ENCODE measurements at regions not wholly inside any gene's neighbourhood (a gene's known extent, or its start where the extent isn't known, plus 50 kb on each side); places are given as distances from the start of the nearest gene placed in this dataset.
A peak's percentile ranks its signal among the peaks of the same experiment; 100 is the strongest.

DNA sequence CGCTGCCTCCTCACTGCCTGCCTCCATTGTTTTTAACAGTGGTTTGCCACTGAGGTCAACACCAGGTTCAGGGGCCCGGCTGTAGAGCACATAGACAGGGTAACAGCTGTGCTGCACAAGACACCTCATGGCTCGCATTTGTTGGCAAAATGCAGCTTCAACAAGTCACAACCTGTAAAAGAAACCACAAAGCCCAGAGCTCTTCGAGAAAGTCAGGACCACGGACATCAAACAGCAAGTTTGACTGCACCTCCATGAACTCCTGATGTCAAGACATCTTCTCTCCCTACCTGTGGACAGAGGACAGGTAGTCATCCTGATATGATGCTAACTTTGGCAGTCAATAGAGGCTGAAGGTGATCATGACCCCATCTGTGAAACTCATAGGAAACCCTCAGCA is 142.4 kb upstream of the SOX9 start:
- intact Hi-C loops (cut with DNase I): no loop called here
- DNase-seq: no peak

DNA sequence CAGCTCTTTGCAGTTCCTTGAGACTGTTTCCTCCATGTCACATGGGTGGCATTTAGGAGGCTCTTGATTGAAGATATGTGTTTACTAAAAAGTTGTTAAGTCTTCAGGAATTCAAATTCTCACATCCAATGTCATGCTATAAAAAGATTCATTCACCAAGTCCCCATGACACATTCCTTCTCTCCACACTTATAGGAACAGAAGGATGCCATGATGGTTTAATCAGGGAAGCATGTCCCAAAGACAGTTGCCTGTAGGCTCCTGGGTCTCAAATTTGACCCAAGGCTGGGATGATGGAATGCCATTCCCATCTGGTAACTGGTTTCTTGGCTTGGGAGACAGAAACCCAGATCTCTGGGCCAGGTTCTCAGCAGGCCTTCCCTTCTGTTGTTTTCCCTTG is 140.6 kb upstream of the SOX9 start:
- intact Hi-C loops (cut with DNase I): no loop called here
- no peak for DNase-seq

DNA sequence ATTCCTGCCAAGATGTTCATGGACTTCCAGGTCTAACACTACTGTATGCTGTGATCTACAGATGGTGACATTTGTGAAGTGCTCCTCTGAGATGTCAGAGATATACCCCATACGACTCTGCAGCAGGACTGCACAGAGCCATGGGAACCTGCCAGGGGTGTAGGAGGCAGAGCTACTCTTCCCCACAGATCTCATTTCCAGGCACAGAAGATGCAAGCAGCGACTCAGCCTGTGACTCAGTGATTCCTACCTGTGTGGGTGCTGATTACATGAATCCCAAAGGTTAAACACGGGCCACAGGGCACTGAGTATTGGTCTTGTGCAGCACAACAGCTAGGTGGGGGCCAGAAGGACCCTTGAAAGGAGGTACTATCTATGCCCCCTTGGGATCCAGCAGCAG is 137.0 kb upstream of the SOX9 start:
- peak in 36 of 42 donors; percentile 16 to 84 (median 48) for DNase-seq
- intact Hi-C loops (cut with DNase I): no loop called here

DNA sequence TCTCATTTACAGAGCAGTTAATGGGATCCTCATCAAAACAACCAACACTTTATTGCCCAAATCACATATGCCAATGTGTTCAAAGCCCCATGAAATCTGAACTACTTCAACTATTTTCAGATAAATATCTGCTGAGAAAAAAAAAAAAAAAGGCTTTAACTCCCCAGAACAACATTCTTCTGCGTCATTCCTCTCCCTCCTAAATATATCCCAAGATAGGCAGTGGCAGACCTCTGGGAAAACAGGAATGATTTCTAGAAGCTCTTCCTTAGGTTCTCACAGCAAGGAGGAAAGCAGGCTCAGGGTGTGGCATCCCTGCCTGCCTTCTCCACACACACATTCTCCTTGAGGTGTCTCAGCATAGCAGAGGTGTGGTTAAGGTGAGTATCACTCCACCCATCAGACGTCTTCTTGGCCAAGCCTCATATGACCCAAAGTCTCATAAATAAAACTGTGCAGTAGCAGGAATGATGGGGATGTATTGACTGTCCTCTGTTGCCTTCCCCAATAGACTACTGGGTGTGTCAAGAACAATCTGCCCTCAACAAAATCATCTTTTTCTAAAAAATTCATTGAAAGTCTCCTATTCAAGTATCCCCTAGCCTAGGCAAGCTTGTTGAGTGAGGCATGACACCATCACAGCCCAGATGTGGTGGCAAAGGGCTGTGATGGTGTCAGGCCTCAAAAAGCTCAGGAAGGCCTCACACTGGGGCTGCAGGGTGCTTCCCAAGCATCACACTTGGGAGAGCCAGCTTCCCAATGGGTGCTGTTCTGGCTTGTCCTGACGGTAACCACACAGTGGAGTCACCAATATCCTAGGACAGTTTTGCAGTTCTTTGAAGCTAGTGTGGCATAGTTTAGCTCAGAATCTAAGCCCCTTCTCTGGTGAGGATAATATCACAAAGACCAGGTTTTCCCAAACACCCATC is 135.4 kb upstream of the SOX9 start:
- intact Hi-C loops (cut with DNase I): no loop called here
- no peak for DNase-seq

DNA sequence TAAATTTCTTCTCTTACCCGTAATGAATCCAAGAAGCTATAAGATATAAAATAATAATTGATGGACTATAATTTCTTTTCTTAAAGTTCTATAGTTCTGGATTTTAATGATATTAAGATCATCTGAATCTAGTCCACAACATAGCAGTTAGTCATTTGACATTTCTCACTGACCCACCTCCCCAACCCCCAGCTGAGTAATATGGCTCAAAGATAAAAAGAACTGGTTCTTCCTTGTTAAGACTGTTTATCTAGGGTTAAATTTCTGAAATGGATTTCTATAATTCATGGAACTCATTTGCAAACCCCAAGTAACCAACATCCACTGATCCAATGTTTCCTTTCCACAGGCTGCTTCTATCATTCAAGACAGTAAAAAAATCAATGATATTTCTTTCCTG is 133.9 kb upstream of the SOX9 start:
- DNase-seq: no peak
- intact Hi-C loops (cut with DNase I): no loop called here

DNA sequence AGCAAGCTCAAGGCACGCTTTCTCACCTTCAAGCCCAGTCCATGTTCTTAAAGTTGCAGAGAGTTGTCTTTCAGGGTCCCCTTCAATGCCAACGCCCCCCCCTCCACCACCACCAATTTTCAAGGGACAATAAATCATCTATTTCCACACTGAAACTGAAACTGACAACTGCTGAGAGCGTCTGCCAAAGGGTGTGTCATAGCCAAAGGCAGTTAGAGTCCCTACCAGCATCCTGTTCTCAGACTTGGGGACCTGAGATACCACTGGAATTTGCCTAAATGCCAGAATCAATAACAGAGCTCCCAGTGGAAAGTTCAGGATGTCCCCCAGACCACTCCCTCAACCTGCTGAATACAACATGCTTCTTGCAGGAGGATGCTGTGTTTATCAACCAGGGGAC is 133.2 kb upstream of the SOX9 start:
- DNase-seq: no peak
- intact Hi-C loops (cut with DNase I): no loop called here

DNA sequence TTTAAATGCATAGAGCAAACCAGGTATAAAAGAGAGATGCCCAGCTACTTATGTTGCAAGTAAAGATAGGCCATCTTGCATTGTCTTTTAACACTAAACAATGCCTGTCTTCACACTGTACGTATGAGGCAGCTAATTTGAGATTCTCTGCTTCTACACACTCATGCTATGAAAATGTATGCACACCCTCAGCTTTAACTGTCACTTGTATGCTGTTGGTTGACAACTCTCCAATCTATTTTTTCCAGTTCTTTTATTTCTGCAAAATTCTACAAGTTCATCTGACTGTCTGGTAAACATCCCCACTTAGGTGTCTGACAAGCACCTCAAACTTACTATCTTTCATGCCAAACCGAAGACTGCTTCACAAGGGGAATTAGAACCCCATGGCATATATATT is 131.7 kb upstream of the SOX9 start:
- intact Hi-C loops (cut with DNase I): no loop called here
- DNase-seq: peak in 3 of 42 donors; percentile 11 to 29 (median 23)

DNA sequence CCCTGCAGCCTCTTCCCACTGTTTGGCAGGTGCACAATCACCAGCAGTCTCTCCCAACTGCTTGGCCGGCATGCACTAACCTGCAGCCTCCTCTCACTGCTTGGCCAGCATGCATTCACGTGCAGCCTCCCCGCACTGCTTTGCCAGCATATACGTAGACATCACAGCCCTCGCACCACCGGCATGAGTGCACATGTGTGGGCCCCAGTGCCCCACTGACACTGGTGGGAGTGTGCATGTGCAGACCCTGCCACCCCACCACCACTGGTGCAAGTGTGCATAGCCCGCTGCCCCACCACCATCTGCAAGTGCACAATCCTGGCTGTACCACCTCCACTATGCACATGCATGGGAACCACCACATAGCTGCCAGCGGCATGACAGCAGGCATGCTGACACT is 127.5 kb upstream of the SOX9 start:
- DNase-seq: no peak
- intact Hi-C loops (cut with DNase I): no loop called here

DNA sequence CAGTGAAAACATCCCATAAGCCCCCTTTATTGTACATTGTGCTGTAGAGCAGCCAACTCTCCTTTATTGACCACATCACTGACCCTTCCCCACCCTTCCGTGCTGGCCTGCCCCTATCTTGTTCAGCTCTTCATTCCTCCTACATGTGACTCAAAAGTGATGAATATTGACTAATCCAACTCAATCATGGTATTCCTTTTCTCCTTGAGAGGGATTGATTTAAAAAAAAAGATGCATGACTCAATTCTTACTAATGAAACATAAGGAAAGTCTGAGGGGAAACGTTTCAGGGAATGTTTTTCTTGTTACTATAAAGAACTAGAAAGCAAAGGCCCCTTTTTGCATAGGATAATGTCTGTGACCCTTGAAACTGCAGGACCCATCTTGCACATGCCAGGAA is 125.2 kb upstream of the SOX9 start:
- intact Hi-C loops (cut with DNase I): no loop called here
- no peak for DNase-seq

DNA sequence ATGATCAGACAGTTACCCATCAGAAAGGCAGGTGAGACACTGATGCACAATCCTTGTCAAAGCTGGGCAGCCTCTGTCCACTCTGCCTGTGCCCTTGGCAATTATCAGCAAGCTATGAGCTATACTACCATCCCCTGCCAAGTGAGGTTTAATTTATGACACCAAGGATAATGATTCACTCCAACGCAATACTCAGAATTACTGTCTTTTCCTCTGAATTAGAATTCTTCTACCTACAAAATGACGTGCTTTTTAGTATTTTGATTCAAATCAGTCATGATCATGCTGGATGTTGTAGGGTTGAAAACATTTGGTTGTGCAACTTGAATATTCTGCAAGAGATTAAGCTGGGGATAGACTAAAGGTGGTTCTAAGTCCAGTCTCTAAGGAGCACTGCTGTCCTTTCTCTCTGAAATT is 116.8 kb upstream of the SOX9 start:
- DNase-seq: peak in 1 of 42 donors; percentile 38
- intact Hi-C loops (cut with DNase I): no loop called here

DNA sequence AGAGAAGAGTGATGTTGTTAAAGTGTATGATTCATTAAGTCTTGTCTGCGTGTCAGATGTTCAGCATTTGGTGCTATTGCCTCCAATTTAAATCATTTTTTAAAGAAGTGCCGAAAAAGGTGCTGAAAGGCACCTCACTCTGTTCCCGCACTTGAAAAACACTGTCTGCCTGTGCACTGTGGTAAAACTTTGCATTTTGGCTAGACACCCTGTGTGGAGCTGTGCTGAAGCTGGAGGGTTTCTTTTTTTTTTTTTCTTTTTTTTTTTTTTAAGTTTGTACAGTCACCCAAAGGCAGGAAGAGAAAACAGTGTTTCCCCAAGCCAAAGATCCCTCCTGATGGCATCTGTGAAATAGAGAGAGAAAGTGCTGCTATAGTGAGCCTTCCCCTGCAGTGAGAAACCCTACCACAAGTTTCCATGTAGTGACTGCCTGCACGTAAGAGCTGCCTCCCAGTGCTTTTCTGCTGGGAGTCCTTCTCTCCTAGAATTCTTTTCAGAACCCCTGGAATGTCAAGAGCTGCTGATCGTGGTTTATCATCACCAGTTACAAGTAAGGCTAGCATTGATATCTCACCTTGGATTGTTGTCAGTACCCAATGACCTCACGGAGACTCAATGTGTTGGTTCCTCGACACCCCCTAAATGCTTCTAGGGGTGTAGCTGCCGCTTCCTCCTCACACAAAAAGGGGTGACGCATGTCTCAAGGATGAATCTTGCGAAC is 116.0 kb upstream of the SOX9 start:
- peak in 2 of 42 donors; percentile 18 for DNase-seq
- intact Hi-C loops (cut with DNase I): no loop called here

DNA sequence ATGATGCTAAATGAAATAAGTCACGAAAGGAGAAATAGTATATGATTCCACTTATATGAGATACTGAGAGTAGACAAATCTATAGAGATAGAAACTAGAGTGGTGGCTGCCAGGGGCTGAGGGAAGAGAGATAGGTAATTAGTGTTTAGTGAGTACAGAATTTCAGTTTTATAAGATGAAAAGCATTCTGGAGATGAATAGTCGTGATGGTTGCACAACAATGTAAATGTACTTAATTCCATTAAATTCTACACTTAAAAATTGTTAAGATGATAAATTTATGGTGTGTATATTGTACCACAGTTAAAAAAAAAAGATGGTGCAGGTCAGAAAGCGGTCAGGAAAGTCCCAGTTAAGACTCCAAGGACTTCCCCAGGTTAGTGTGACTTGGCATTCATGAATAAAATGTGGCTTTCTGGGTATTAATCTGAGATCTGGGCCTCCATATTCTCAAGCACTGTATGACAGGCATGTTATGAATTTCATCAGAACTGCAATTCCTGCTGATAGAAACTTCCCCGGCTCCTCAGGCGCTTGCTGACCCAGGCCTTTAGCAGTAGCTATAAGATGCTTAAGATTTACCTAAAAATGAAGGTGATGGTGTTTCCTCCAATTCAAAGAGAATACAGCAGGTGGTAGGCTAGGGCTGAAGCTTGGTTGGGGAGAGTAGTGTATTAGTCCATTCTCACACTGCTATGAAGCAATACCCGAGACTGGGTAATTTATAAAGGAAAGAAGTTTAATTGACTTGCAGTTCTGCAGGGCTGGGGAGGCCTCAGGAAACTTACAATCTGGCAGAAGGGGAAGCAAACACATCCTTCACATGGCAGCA is 115.3 kb upstream of the SOX9 start:
- DNase-seq: no peak

DNA sequence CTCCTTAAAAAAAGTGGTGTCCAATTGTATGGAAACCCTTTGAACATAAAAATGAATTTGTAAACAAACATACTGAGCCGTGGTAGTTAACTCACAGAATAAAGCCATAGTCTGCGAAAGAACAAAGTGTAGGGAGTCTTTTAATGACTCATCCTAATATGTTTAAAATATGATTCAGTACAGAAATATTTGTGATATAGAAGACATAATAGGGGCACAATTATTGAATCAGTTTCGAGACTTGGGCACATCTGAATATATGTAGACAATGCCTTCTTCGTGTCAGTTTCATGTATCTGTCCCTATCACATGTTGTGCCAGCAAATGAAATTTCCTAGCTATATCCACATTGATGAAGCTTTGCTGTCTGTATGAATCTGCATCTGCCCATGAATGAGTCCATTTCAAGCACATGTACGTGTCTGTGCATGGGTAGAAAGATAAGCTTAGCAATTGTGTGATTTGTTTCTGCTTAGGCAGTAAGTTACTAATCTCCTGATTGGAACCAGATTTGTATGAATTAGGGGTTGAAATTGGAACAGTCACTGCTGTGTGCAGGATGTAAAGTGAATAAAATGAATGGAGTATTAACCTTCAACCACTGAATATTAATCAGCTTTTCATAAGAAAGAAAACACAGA is 112.5 kb upstream of the SOX9 start:
- DNase-seq: no peak
- intact Hi-C loops (cut with DNase I): no loop called here

More for the DNA sequence above, 115.3 kb upstream of the SOX9 start:
- intact Hi-C loops (cut with DNase I): no loop called here

DNA sequence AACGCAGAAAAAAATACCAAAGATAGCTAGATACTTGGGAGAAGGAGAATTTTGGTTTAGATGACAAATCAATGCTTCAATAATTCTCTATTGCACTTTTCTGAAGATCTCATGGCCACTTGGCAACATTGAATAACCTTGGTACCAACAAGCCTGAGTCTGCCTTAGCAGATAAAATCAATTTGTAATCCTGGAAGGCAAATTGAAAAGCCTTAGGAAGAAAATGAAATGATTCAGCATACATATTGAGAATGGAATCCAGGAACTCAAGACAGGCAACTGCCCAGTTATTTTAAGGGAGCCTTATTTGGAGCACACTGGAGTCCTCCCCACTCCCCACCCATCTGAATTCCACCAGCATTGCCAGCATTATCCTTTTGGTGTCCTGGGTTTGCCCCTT is 109.3 kb upstream of the SOX9 start:
- intact Hi-C loops (cut with DNase I): no loop called here
- no peak for DNase-seq

DNA sequence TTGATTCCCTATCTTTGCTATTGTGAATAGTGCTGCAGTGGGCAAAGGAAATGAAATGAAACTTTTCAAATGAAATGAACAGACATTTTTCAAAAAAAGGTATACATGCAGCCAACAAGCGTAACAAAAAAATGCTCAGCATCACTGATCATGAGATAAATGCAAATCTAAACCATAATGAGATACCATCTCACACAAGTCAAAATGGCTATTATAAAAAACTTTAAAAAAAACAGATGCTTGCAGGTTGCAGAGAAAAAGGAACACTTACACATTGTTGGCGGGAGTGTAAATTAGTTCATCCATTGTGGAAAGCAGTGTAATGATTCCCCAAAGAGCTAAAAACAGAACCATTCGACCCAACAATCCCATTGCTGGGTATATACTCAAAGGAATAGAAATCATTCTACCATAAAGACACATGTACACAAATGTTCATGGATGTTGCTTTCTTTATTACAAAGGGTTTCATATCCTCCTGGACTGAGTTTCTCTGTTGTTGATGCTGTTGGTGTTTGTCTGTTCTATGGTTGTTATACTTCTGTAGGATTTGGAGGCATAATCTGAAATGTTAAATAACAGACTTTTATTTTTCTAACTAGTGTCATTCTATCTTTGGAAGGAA is 99.3 kb upstream of the SOX9 start:
- no peak for DNase-seq
- intact Hi-C loops (cut with DNase I): no loop called here

DNA sequence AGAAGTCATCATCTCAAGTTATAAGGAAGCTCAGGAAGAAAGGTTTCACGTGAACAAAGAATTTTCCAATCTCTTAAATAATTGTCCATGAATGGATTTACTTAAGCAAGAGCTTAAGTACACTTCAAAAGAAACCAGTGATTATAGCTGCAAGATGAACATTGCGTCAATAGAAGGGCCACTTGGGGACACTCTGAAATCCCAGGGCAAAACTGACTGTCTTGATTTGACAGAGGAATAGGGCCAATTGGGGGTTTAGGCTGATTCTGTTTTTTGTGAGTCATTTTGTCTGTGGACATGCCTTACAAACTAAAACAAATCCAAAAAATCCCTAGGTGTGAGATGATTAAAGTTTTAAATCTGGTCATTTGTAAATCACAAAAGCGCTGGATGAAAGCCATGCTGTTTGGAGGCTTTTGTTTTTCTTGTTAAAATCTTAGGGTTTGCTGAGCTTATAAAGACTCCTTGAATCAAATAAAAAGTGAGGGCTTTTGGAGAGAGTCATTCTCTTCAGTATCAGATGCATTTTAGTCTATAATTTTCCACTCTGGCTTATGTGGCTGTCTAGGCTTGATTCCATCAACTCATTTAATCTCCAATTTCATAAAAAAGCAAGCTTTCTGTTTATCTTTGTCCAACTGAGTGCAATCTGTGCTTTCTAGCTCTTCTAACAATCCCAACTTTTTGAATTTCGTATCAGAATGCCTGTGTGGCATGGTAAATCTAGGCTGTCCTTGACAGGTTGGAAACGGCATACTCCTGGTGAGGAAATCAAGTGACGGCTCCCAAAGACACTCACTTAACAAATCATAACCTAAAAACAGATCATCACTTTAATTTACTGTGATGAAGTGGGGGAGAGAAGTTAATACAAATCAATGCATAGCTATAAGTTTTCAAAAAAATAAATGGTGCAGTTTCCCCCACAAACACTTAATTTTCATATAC is 98.2 kb upstream of the SOX9 start:
- intact Hi-C loops (cut with DNase I): no loop called here
- no peak for DNase-seq

DNA sequence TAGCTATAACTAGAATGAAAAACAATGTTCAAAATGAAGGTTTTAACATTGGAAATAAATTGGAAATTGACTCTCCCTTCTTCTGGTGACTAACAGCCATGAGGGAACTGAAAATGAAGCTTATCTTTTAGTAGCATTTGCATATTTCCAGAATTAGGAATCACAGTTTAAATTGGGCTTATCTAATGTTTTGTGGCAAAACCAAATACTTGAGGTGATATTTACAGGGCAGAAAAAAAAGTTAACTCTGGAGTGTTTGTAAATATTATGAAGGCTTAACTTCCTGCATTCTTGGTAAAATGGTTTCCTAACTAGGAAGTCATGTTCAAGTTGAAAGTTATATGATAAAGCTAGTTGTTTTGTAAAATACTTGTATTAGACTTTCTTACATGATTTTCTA is 96.4 kb upstream of the SOX9 start:
- DNase-seq: no peak
- intact Hi-C loops (cut with DNase I): no loop called here

DNA sequence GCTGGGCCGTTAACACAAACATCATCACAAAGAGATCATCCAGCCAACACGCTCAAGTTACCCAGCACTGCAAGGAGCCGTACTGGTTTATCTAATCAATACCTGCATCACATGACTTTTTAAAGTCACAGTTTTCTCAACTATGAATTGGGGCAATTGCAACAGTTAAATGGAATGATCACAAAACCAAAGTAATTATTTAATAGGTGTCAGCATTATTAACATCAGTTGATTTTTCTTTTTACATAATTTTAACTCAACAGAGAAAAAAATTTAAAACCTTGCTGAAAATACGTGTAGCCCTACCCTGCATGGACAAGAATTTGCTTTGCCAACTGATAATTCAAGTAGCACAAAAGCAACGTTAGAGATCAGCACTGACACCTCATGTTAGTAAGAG is 95.7 kb upstream of the SOX9 start:
- no peak for DNase-seq
- intact Hi-C loops (cut with DNase I): no loop called here
